DMS 273 treated with DMSO at 0.1 percent for 48 hours (cell line): ENCODE measurements at regions not wholly inside any gene's neighbourhood (a gene's known extent, or its start where the extent isn't known, plus 50 kb on each side); places are given as distances from the start of the nearest gene placed in this dataset.
A peak's percentile ranks its signal among the peaks of the same experiment; 100 is the strongest.

ENCODE experiments used
- DNase-seq: peaks from one replicate; lab custom pipeline; 2025; lab: John Stamatoyannopoulos, UW

DNA sequence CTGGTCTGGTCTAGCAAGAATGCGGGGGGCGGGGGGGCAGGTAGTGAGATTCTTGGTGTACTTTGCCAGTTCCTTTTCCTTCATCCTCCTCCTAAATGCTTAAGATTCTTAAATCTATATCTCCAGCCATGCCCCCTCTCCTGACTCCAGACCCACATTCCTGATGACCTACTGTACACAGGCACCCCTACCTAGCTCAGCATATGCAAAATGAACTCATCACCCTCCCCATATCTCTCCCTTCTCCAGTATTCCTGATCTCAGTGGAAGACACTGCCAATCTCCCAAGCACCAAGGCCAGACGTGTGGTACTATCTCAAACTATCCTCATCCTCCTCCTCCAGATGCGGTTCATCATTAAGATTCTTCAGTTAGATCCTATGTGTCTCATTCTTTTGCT, 215.8 kb downstream of the SPTSSA start:
- no peak for DNase-seq

DNA sequence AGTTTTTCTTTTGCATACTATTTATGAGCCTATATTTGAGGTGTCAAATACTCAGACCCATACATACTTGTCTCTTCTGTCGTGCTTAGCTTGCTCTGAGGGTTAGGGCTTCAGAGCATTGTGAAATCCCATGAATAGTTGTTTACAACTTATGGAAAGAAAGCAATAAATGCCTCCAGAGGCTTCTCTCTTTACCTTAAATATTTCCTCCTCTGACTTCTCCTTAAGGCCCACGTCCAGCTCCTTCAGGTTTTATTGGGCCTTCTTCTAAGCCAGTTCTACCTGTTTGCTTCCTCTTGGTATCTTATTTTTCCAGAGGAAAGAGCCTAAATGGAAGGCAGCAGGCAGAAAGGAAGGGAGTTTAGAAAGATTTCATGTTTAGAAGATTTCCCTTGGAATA, 218.6 kb downstream of the SPTSSA start:
- no peak for DNase-seq

GRCh38 chr14:34243001-34243400, 219.0 kb downstream of the SPTSSA start:
- DNase-seq, result no peak

GRCh38 chr14:34241185-34241711, 220.8 kb downstream of the SPTSSA start:
- no peak for DNase-seq

DNA sequence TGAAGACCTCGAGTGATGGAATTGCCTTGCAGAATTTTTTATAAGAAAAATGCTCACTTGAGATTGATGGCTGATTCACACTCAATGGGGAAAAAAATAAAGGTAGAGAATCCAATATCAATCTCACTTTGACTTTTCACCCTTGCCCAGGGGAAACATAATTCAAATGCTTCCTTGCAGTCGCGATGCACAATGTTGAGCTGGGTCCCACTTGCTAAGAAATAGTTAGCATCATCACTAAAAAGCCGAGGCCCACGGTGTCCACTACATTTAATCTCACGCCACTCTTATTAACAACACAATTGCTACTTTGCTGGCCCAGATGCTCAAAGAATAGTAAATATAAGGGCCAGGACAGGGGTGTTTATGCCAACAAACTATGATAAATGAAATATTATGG, 223.4 kb downstream of the SPTSSA start:
- no peak for DNase-seq

DNA sequence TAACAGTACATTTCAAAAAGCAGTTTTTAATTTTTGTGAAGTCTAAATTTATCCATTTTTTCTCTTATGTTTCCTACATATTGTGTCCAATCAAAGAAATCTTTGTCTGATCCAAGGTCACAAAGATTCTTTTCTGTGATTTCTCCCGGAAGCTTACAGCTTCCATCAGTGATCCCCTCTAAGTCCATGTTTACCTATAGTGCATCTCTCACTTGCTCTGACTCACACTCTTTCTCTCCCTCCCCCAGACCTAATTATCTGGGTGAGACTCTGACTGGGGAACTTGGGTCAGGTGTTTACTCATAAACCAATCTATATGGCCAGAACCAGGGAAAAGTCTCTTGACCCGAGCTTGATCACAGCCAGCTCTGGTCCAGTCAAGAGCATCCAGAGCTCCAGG, 224.4 kb downstream of the SPTSSA start:
- no peak for DNase-seq

- DNase-seq, result no peak
These were observed 225.0 kb downstream of the SPTSSA start for GRCh38 chr14:34237081-34237480.

DNA sequence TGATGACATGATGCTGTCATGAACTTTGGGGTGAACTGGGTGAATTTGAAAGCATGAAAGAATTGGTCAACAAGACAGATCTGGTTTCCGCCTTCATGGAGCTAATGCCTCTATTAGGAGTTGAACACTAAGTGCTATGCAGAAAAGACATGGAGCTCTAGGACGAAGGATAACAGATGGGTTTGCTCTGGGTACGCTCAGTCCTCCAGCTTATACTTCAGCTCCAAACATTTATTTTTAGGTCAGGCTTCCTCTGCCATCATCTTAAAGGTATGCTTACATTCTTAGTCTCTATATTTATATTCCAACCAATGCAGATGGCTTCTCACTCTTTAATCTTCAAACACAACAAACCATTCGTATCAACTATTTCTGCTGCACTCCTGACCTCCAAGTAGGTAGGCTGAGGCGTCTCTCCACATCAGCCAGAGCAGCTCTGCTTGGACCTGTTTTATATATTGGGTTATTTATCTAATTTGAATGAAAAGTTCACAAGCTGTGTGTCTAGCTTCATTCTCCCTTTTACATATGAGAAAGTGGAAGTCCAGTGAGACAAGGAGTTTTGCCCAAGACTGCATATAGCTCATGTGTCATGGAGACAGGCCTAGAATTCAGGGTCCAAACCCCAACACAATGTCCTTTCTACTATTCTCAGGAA, 226.3 kb downstream of the SPTSSA start:
- DNase-seq, result no peak

DNA sequence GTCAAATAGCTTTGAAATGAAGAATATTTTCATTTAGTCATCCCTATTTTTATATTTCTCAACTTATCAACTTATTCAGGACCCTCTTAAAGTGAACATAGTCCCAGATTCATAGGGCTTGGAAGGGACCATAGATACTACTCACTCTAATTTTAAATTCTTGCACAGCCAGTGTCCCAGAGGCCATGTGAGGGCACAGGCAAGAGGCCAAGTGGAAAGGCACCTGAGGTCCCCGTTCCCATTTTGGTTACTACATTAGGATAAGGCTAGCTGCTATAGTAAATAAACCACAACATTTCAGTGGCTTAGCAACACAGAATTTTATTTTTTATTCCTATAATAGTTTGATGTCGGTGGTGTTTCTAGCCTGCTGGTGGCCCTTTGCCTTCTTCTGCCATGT, 227.8 kb downstream of the SPTSSA start:
- DNase-seq, result no peak

DNA sequence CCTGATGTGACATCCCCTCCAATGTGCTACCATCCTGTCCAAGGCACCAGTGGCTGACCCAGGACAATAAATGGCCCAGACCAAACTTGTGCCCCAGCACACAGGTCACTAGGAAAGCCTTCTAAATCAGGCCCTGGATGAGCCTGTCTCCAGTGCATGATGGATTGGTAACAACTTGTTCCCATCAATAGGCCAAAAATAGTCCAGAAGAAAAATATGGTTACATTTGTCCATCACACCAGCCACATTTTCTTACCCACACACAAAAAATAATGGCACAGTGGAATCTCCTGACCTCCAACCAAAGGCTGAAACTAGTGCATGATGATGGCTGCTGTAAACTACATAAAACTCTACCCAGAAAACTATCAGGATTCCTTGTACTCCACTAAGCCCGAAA, 228.4 kb downstream of the SPTSSA start:
- no peak for DNase-seq

DNA sequence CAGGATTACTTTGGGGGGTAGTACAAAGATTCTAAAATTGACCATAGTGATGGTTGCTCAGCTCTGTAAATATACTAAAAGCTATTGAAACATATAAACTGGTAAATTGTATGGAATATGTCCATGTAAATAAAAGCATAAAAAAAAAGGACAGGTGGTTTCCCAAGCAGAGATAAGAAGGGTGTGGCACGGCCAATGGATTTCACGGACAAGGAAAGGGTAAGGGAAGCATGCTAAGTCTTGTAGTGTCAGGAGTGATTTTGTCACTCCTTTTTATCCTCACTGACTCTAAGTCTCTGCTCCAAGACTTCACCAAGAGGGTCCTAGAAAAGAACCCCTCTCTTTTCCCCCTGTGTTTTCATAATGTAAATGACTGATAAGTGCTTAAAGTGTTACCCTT, 229.2 kb downstream of the SPTSSA start:
- no peak for DNase-seq

DNA sequence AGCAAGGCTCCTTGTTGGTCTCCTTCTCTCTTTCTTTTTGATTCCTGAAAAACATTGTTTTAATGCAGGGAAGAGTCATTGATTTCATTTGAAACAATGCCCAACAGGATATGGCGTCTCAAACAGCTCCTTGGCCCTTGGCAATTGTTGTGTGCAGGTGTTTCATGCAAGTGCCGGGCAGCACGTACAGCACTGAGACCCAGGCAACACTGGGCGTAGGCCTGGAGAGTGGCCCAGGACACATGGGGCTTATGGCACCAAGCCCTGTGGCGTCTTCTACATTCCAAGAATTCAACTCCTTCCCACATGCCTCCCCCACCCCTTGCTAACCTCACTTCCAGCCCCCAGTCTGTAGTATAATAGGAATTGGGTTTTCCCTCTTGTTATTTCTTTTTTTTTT, 230.4 kb downstream of the SPTSSA start:
- DNase-seq, result no peak

DNA sequence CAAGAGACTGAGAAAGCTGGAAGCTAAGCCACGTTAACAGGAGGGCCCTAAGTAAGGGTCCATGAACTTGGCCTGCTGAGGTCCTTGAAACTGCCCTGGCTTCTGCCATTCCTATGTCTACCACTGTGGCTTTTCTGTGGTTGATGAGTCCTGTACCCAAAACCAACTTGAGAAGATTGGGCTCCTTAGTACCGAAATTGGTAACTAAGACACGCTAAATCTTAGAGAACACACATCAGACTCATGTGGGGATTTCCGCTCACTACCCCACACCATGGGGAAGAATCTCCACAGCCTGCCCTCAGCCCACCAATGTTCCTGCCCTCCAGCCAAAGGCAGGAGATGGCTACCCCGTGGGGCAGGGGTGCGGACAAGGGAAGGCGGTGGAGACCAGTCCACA, 232.9 kb downstream of the SPTSSA start:
- no peak for DNase-seq

DNA sequence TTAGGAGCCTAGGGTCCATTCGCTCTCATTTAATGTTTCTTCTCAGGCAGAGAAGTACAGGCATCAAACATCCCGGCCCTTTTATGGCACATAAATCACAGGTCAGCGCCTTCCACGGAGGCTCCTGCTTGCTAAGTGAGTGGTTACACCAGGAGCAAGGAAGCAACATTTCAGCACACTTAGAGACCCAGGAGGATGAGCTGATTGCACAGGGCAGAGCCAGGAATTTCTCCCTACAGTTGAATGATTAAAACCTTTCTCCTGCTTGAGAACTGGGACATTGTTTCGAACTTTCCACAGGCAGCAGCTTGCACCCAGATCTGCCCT, 233.4 kb downstream of the SPTSSA start:
- no peak for DNase-seq

GRCh38 chr14:34227834-34228649, 234.0 kb downstream of the SPTSSA start:
- peak; percentile 2 for DNase-seq

DNA sequence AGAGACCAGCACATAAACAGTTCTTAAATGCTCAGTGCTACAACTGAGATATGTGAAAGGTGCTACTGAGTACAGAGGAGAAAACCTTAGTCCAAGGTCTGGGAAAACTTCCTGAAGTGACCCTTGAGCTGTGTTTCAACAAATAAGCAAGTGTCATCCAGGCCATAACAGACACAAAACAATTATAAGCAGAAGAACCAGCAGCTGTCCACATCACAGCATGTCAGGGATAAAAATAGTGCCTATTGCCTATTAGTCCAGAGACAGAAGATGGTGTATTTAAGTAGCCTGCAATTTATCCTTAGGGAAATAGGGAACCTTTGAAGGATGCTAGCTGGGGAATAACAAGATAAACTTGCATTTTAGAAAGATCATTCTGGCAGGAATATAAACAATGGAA, 237.8 kb downstream of the SPTSSA start:
- no peak for DNase-seq

GRCh38 chr14:34223373-34224148, 238.5 kb downstream of the SPTSSA start:
- DNase-seq, result no peak

DNA sequence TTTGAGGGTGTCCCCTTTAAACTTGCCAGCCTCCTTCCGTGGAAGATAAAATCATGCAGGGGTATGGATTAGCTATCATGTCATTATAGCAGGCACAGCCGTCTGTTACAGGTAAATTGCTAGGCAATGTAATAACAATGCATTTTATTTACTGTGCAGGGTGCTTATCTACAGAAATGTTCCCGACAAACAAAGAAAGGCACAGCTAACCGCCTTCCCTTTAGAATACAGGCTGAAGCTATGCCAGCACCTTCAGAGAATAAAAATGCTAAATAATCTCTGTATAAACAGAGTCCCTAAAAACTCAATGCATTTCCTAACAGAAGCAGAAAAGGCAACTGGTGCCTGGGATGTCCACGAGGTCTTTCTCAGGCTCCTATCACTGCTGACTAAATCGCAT, 239.2 kb downstream of the SPTSSA start:
- DNase-seq, result no peak

GRCh38 chr14:34222122-34222521, 239.9 kb downstream of the SPTSSA start:
- DNase-seq, result no peak

DNA sequence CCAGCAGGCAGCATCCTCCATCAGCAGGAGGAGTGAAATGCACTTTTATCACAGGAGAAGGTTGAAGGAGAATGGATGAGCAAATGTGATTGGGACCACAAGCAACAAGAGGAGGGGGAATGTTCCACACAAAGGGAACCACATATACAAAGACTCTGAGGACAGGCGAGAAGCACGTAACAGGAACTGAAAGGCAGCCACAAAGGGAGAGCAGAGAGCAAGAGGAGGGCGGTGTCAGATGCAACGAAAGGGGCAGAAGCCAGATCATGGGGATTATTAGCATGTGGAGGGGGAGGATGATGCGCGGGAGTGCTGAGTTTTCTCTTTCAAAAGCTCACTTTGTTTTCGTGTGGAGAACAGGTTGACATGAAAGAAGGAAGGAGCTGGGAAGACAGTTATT, 241.1 kb downstream of the SPTSSA start:
- DNase-seq, result no peak

GRCh38 chr14:34220378-34220706, 241.7 kb downstream of the SPTSSA start:
- DNase-seq, result no peak

DNA sequence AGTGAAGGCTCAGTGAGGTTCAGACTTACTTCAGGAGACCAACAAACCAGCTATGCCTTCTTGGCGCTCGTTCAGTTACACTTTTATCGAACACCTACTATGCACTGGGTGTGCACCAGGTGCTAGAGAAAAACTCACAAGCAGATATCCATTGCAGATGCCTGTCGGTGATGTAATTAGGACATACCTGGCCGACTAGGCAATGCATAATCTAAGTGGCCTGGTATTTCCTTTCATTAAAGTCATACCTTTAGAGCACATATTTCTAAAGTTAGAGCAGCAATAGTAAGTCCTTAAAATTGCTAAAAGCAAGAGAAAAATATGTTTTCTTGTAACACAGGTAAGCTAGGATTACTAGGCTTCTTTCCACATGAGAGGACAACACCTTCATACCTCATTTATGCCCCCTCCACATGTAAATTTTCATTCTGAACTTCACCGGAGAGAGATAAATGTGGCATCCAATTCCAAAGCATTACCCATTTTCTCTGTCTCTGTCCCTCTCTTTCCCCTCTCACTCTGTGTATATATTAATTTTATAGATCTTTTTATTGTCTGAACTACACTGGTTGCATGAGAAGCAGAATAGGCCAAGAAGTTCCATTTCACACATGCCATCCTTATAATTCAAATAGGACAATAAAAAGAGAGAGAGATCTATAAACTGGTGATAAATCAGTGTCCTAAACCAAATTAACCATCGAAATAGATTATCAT, 242.2 kb downstream of the SPTSSA start:
- DNase-seq, result no peak
